HepG2 (cell line): ENCODE measurements at regions not wholly inside any gene's neighbourhood (a gene's known extent, or its start where the extent isn't known, plus 50 kb on each side); places are given as distances from the start of the nearest gene placed in this dataset.

Source experiments
- ATAC-seq: fragments of 200-7000 bp; cut with Tn5 transposase; 3 replicates; pipeline ENCODE4 v1.9.1; 2020; ENCODE audit warnings: mild to moderate bottlenecking, moderate library complexity
- BruUV-seq: library from RNA; stranded (reverse); fragments of 400-500 nt; replicated peaks from 2 replicates; lab custom pipeline; 2021; lab: Mats Ljungman, UMichigan
- CTCF ChIA-PET: fragments of 300-600 bp; formaldehyde crosslinking; extraction: SDS; loops from one replicate; lab custom pipeline; 2021; ENCODE audit warnings: low total read pairs, inconsistent platforms, low intra/inter-chr PET ratio; lab: Yijun Ruan, JAX
- POLR2A ChIA-PET: fragments of 350-600 bp; sonication (Branson Sonifier 250); formaldehyde crosslinking; loops from one replicate; lab custom pipeline; 2020; ENCODE audit warnings: antibody characterized with exemption, inconsistent platforms; lab: Yijun Ruan, JAX
- DNase-seq: peaks from one replicate; pipeline ENCODE4 v3.0.0-alpha.2; 2015; ENCODE audit warnings: low spot score
- FAIRE-seq: peaks from 3 replicates; lab custom pipeline; 2011; peaks lifted over from hg19 to GRCh38; lab: Jason Lieb, UNC
- H2AFZ ChIP-seq: one replicate; pipeline ENCODE4 v1.6.1; 2011; ENCODE audit warnings: low read length, inconsistent platforms
- H3K27ac ChIP-seq: fragments of 300-600 bp; 3 replicates; pipeline ENCODE4 v1.8.0; 2011; ENCODE audit warnings: mixed run types, mild to moderate bottlenecking, mixed read lengths, low read length, inconsistent platforms; ENCODE audit not compliant: insufficient read depth; ENCODE audit errors: extremely low read length
- H3K27me3 ChIP-seq, 2 experiments: fragments of 200-600 bp in 1 of 2; 2 replicates in 1 of 2; 3 replicates in 1 of 2; pipeline versions ENCODE4 v1.6.0 to v1.8.0; 2011; ENCODE audit warnings: low read length in 2 of 2, mild to moderate bottlenecking in 2 of 2, moderate library complexity in 2 of 2, inconsistent platforms in 1 of 2; ENCODE audit not compliant: insufficient read depth in 2 of 2, control insufficient read depth in 1 of 2
- H3K36me3 ChIP-seq, 2 experiments: fragments of 200-600 bp in 1 of 2; replicated peaks in 1 of 2; 2 replicates in 1 of 2; 3 replicates in 1 of 2; pipeline versions ENCODE4 v1.5.1 to v1.8.0; 2011; ENCODE audit warnings: low read length in 2 of 2, inconsistent platforms in 1 of 2; ENCODE audit not compliant: insufficient read depth in 2 of 2, control insufficient read depth in 1 of 2
- H3K4me1 ChIP-seq: 2 replicates; pipeline ENCODE4 v1.5.1; 2012; ENCODE audit warnings: low read length, inconsistent platforms; ENCODE audit not compliant: insufficient read depth
- H3K4me2 ChIP-seq: 2 replicates; pipeline ENCODE4 v1.6.0; 2011; ENCODE audit warnings: low read depth, low read length, inconsistent platforms
- H3K4me3 ChIP-seq, 3 experiments: fragments of 200-600 bp in 1 of 3; sonication (generic), shearing (Covaris generic) in 1 of 3; replicated peaks in 1 of 3; 2 replicates each; pipeline ENCODE4 v1.5.1; 2011 to 2016; ENCODE audit warnings: low read length in 3 of 3, inconsistent platforms in 2 of 3, low read depth in 2 of 3, mild to moderate bottlenecking in 2 of 3, control low read depth in 1 of 3, mixed read lengths in 1 of 3; ENCODE audit not compliant: insufficient read depth in 1 of 3
- H3K79me2 ChIP-seq: one replicate; pipeline ENCODE4 v1.6.1; 2011; ENCODE audit warnings: low read length, inconsistent platforms; ENCODE audit not compliant: insufficient read depth
- H3K9ac ChIP-seq: 2 replicates; pipeline ENCODE4 v1.6.0; 2011; ENCODE audit warnings: mild to moderate bottlenecking, low read depth, low read length, inconsistent platforms; ENCODE audit not compliant: insufficient read depth
- H3K9me3 ChIP-seq: 2 replicates; pipeline ENCODE4 v1.5.1; 2012; ENCODE audit warnings: mild to moderate bottlenecking, low read length
- H4K20me1 ChIP-seq: 2 replicates; pipeline ENCODE4 v1.6.0; 2011; ENCODE audit warnings: inconsistent platforms, mild to moderate bottlenecking, low read length, moderate library complexity; ENCODE audit not compliant: insufficient read depth
- BCL6 ChIP-seq: IDR thresholded peaks from 2 replicates; pipeline ENCODE4 v1.6.1; 2016; ENCODE audit warnings: missing genetic modification reagents, missing compliant biosample characterization
- ELF3 ChIP-seq: IDR thresholded peaks from 2 replicates; pipeline ENCODE4 v1.6.1; 2016; ENCODE audit warnings: missing genetic modification reagents, missing compliant biosample characterization
- FOXP4 ChIP-seq: sonication (generic); formaldehyde crosslinking; IDR thresholded peaks from 2 replicates; pipeline ENCODE4 v1.4.0; 2020; ENCODE audit warnings: missing genetic modification reagents
- HMGXB3 ChIP-seq: sonication (generic); formaldehyde crosslinking; IDR thresholded peaks from 2 replicates; pipeline ENCODE4 v1.4.0; 2020; ENCODE audit warnings: missing genetic modification reagents, borderline replicate concordance
- HOXD1 ChIP-seq: sonication (generic); formaldehyde crosslinking; IDR thresholded peaks from 2 replicates; pipeline ENCODE4 v1.5.0; 2020; ENCODE audit warnings: missing genetic modification reagents
- RFX1 ChIP-seq: fragments of 450-650 bp; IDR thresholded peaks from 2 replicates; pipeline ENCODE4 v1.6.1; 2017
- SP2 ChIP-seq: sonication (generic); formaldehyde crosslinking; IDR thresholded peaks from 2 replicates; pipeline ENCODE4 v1.5.1; 2020; ENCODE audit warnings: mild to moderate bottlenecking, missing genetic modification reagents
- ZBTB38 ChIP-seq: sonication (generic); formaldehyde crosslinking; IDR thresholded peaks from 2 replicates; pipeline ENCODE4 v1.5.1; 2020; ENCODE audit warnings: mild to moderate bottlenecking, missing genetic modification reagents
- ZNF317 ChIP-seq: sonication (generic); formaldehyde crosslinking; IDR thresholded peaks from 2 replicates; pipeline ENCODE4 v1.5.0; 2020; ENCODE audit warnings: mild to moderate bottlenecking, missing genetic modification reagents
- ZNF607 ChIP-seq: sonication (generic); formaldehyde crosslinking; IDR thresholded peaks from 2 replicates; pipeline ENCODE4 v1.5.1; 2020; ENCODE audit warnings: missing genetic modification reagents, mild to moderate bottlenecking, borderline replicate concordance
- ZSCAN25 ChIP-seq: sonication (generic); formaldehyde crosslinking; IDR thresholded peaks from 2 replicates; pipeline ENCODE4 v1.8.0; 2022; ENCODE audit warnings: mild to moderate bottlenecking, missing genetic modification reagents
- WGBS: methylation state at CpG from one replicate; pipeline ENCODE4 v1.1.6; 2017; ENCODE audit warnings: low lambda C conversion rate; 5-methylcytosine and 5-hydroxymethylcytosine counted together
- in situ Hi-C: cut with HindIII; loops from 2 replicates; pipeline ENCODE4 v1.10.0; 2017; ENCODE audit warnings: low pct_unique_long_range_greater_than_20kb; ENCODE audit not compliant: extremely low pct_ligation_motif_present
- intact Hi-C: fragments of 100-400 bp; cut with micrococcal nuclease; formaldehyde crosslinking; loops from one replicate; pipeline ENCODE4 v1.10.0; 2022; ENCODE audit not compliant: unreplicated experiment
- TF ChIP-seq, protein P1 (sequence below): sonication (generic); formaldehyde crosslinking; IDR thresholded peaks from 2 replicates; pipeline ENCODE4 v1.5.0; 2020; ENCODE audit warnings: missing genetic modification reagents, mild to moderate bottlenecking, borderline replicate concordance

DNA sequence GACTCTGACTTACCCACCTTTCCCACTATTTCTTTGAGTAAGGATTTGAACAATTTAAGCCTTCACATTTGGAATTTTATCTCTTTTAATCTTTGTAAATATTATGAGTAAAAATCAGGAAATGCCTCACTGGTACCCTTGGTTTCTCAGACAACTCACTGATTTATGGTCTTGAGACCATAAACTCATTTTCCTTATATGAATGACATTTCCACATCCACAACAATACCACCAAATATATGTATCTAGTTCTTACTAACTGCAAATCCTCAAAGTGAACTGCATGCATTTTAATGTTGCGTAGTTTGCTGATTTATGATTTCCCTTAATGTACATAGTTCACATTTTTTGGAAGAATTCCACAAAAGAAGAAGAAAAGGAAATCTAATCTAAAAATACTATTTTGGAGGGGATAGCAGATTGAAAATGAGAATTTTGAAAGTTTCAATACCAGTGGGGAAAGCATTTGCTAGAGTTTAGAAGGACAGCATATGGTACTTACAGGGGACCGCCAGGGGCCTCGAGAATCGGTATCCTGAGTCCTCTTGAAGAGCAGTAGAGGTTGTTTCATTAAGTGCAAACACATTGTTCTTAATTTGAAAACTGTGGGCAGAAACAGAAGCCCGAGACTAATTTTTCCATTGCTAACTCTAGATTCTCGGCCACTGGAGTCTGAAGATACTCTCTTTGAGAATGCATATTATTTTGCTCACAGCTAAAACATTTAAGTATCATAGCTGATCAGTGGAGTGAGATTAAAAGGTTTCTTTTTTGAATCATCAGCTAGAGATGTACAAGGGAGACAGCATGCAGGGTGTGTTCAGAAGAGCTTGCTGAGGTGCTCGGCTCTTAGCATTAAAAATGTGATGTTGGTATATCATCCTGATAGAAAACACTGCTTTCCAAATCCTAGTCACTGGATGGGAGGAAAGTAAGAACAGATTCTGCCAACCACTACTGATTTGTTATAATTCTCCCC is 964.0 kb downstream of the GATA3 start:
- ATAC-seq (no peak), FAIRE-seq (no peak), DNase-seq (no peak)
- 17% methylated on average over 7 of the region's 7 CpGs for WGBS
- Histone ChIP-seq H2AFZ (no peak overlapping the region), H4K20me1 (no peaks in the 10 kb centered on the region), H3K4me3 (no peak overlapping the region), H3K4me2 (no peak overlapping the region), H3K27ac (no peak overlapping the region), H3K27me3 (no peaks in the 10 kb centered on the region; a peak in 1 of 5 replicates), H3K4me1 (no peaks in the 10 kb centered on the region), H3K9ac (no peak overlapping the region), H3K36me3 (no peaks in the 10 kb centered on the region), H3K9me3 (no peaks in the 10 kb centered on the region), H3K79me2 (no peaks in the 10 kb centered on the region)
- ChIA-PET CTCF (no interaction called here), POLR2A (no interaction called here)
- BruUV-seq, result no TSS peak
- TF ChIP-seq ZNF317 (CRISPR knock-in tag) (no peak), SP2 (CRISPR knock-in tag) (no peak), ZNF607 (CRISPR knock-in tag) (no peak), ZSCAN25 (no peak), HOXD1 (CRISPR knock-in tag) (no peak)
- in situ Hi-C loops, result no loop called here
- intact Hi-C loops, result no loop called here

DNA sequence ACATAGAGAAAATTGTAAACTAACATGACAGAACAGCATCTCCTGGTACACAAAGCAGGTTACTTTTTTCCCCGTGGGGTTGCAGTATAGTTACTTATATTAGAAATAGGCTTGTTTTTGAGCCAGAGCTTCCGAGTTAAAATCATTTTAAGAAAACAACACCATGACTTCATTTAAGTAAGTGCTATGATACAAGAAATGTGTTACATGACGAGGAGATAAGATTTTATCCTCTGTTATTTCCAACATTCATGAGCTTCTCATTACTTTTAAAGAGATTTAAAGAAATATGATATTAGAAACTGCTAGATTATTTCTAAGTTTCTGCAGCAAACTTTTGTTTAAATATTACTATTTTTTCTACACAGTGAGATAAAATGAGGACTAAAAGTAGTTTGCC is 968.7 kb downstream of the GATA3 start:
- Histone ChIP-seq H3K36me3 (no peaks in the 10 kb centered on the region), H3K27ac (no peak overlapping the region), H3K4me1 (no peaks in the 10 kb centered on the region), H4K20me1 (no peaks in the 10 kb centered on the region), H3K79me2 (no peaks in the 10 kb centered on the region), H3K4me3 (no peak overlapping the region), H3K4me2 (no peak overlapping the region), H2AFZ (no peak overlapping the region), H3K27me3 (no peaks in the 10 kb centered on the region), H3K9ac (no peak overlapping the region), H3K9me3 (no peaks in the 10 kb centered on the region)
- ChIA-PET CTCF (no interaction called here), POLR2A (no interaction called here)
- FAIRE-seq (no peak), DNase-seq (no peak), ATAC-seq (no peak)
- intact Hi-C loops, result no loop called here
- WGBS, result under 1% methylated on average over 3 of the region's 3 CpGs
- no TSS peak for BruUV-seq
- in situ Hi-C loops, result no loop called here
- TF ChIP-seq ELF3, result no peak
- TF ChIP-seq ZBTB38 (CRISPR knock-in tag), result no peak
- no peak for TF ChIP-seq HMGXB3 (CRISPR knock-in tag)
- TF ChIP-seq, protein P1, sequence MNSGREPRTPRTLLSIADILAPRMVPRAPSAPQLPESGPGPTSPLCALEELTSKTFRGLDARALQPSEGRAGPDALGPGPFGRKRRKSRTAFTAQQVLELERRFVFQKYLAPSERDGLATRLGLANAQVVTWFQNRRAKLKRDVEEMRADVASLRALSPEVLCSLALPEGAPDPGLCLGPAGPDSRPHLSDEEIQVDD (CRISPR knock-in tag), result no peak
- no peak for TF ChIP-seq RFX1
- no peak for TF ChIP-seq BCL6 (CRISPR knock-in tag)
- no peak for TF ChIP-seq FOXP4 (CRISPR knock-in tag)
